Stimulated activated CD8-positive, alpha-beta memory T cell treated with anti-CD3 and anti-CD28 coated beads, Interleukin-4, amount 100 ng/mL, for 1 hour (primary cell): ENCODE measurements at regions not wholly inside any gene's neighbourhood (a gene's known extent, or its start where the extent isn't known, plus 50 kb on each side); places are given as distances from the start of the nearest gene placed in this dataset.
"Not testable (repeated sequence)": the region's sequence is repeated elsewhere in the genome, so short reads cannot be mapped to it uniquely, and the experiment has no call there.

Experiments
- DNase-seq, 2 donors: peaks; one replicate each; pipeline ENCODE4 v3.0.0-alpha.2; 2020; ENCODE audit warnings: low read depth in 2 of 2, low spot score in 1 of 2

- DNase-seq, result no peak
Measured at GRCh38 chr17:68705714-68706076, 104.5 kb upstream of the FAM20A start.

GRCh38 chr17:68704871-68705713 lies 103.9 kb upstream of the FAM20A start:
- no peak for DNase-seq

GRCh38 chr17:68701046-68701445 lies 99.9 kb upstream of the FAM20A start:
- DNase-seq, result no peak

- no peak for DNase-seq
Measured at GRCh38 chr17:68700421-68700820, 99.3 kb upstream of the FAM20A start.

- DNase-seq, result no peak
Measured at GRCh38 chr17:68699936-68700335, 98.8 kb upstream of the FAM20A start.

GRCh38 chr17:68698746-68699145 lies 97.6 kb upstream of the FAM20A start:
- no peak for DNase-seq

GRCh38 chr17:68697850-68698361 lies 96.7 kb upstream of the FAM20A start:
- no peak for DNase-seq

- no peak for DNase-seq
Measured at GRCh38 chr17:68695659-68696058, 94.5 kb upstream of the FAM20A start.

- DNase-seq, result no peak
Measured at GRCh38 chr17:68694791-68695485, 93.8 kb upstream of the FAM20A start.

- no peak for DNase-seq
Measured at GRCh38 chr17:68693896-68694295, 92.7 kb upstream of the FAM20A start.

- no peak for DNase-seq
Measured at GRCh38 chr17:68693466-68693865, 92.3 kb upstream of the FAM20A start.

GRCh38 chr17:68686108-68686988 lies 85.2 kb upstream of the FAM20A start:
- no peak for DNase-seq

GRCh38 chr17:68684949-68685357 lies 83.8 kb upstream of the FAM20A start:
- DNase-seq, result no peak

GRCh38 chr17:68682903-68683302 lies 81.7 kb upstream of the FAM20A start:
- DNase-seq, result no peak

GRCh38 chr17:68679882-68680281 lies 78.7 kb upstream of the FAM20A start:
- DNase-seq, result no peak

- no peak for DNase-seq
Measured at GRCh38 chr17:68676856-68677255, 75.7 kb upstream of the FAM20A start.

GRCh38 chr17:68675723-68676122 lies 74.6 kb upstream of the FAM20A start:
- no peak for DNase-seq

- DNase-seq, result no peak
Measured at GRCh38 chr17:68674029-68674925, 73.1 kb upstream of the FAM20A start.

GRCh38 chr17:68670967-68671693 lies 70.0 kb upstream of the FAM20A start:
- no peak for DNase-seq

GRCh38 chr17:68666438-68666837 lies 65.3 kb upstream of the FAM20A start:
- not testable (repeated sequence) for DNase-seq
